ENCODE measurements at regions not wholly inside any gene's neighbourhood (a gene's known extent, or its start where the extent isn't known, plus 50 kb on each side); places are given as distances from the start of the nearest gene placed in this dataset.

DNA sequence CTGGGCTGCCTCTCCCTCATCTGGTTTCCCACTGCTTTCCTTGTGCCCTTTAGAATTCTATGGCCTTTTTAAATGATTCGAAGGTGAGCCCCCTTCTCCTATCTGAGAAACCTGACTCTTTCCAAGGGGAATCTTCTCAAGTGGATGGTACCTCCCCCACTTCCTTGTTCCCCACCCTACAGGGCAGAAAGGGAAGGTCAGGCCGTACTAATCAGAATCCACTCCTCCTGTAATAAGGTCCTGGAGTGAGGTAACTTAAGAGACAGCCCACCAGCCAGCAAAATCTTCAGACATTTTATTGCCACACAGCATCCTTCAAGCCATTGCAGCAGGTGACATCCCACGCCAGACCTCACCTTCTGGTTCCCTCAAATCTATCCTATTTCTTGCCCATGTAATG lies 84.5 kb downstream of the MINAR1 start:
- no peaks in the 10 kb centered on the region for H3K36me3 ChIP-seq (ENCODE audit: insufficient read depth, low read length)
- no peak overlapping the region for H3K9ac ChIP-seq (ENCODE audit: low read length)
- H3K27me3 Mint-ChIP-seq (ENCODE audit: low read depth, unreplicated experiment): peaks cover 3% of the 10 kb centered on the region
- no peaks in the 10 kb centered on the region for H3K36me3 Mint-ChIP-seq (ENCODE audit: low read depth, unreplicated experiment)
- no peak overlapping the region for H2AFZ ChIP-seq (ENCODE audit: low read depth, low read length)
- DNase-seq (ENCODE audit: low read depth) (no peak), FAIRE-seq (no peak)
- no peaks in the 10 kb centered on the region for H3K79me2 ChIP-seq (ENCODE audit: insufficient read depth, low read length)
- TF ChIP-seq EZH2 (IDR thresholded peaks at IDR 0.05; ENCODE audit: insufficient read depth, low read length): no peak
- no peak overlapping the region for H3K27ac ChIP-seq (ENCODE audit: low read depth, low read length)
- peaks cover 4% of the 10 kb centered on the region for H3K4me1 Mint-ChIP-seq (ENCODE audit: low read depth, unreplicated experiment)
- no peaks in the 10 kb centered on the region for H3K9me3 ChIP-seq (ENCODE audit: insufficient read depth, low read depth, low read length)
- no peak overlapping the region for H3K4me2 ChIP-seq (ENCODE audit: low read length)
- no peak overlapping the region for H3K4me3 ChIP-seq (ENCODE audit: insufficient read depth, low read depth, low read length)
- peaks cover 6% of the 10 kb centered on the region for H3K9me3 Mint-ChIP-seq (ENCODE audit: unreplicated experiment)
- H3K27me3 ChIP-seq (ENCODE audit: insufficient read depth, low read length): no peaks in the 10 kb centered on the region
- H3K4me3 Mint-ChIP-seq (ENCODE audit: unreplicated experiment): no peak overlapping the region
- no peak overlapping the region for H3K27ac Mint-ChIP-seq (ENCODE audit: unreplicated experiment)
- H3K4me1 ChIP-seq (ENCODE audit: insufficient read depth, low read length): no peaks in the 10 kb centered on the region
- no peaks in the 10 kb centered on the region for H4K20me1 ChIP-seq (ENCODE audit: insufficient read depth, low read length)

DNA sequence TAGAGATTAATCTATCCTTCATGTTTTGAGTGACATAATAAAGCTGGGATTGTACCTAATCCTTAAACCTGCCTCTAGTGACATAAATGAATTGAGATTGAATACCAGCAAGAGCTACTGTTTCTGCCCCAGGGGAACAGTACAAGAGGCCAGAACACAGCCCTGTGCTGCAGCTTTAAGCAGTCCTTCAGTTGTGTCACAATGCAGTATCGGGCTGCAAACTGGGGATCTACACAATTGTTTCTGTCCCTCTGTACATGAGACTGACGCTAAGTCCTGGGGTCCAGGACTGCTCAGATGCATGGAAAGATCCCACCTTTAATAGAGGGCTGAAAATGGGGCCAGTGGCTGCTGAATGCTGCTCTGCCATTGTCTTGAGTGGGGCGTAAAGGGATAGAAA lies 87.5 kb downstream of the MINAR1 start:
- Histone ChIP-seq H3K27me3 (ENCODE audit: insufficient read depth, low read length) (no peaks in the 10 kb centered on the region), H3K79me2 (ENCODE audit: insufficient read depth, low read length) (no peaks in the 10 kb centered on the region), H4K20me1 (ENCODE audit: insufficient read depth, low read length) (no peaks in the 10 kb centered on the region), H3K4me1 (ENCODE audit: insufficient read depth, low read length) (no peaks in the 10 kb centered on the region), H3K36me3 (ENCODE audit: insufficient read depth, low read length) (no peaks in the 10 kb centered on the region), H3K4me2 (ENCODE audit: low read length) (no peak overlapping the region), H3K4me3 (ENCODE audit: insufficient read depth, low read depth, low read length) (no peak overlapping the region), H3K9ac (ENCODE audit: low read length) (no peak overlapping the region), H3K9me3 (ENCODE audit: insufficient read depth, low read depth, low read length) (no peaks in the 10 kb centered on the region), H3K27ac (ENCODE audit: low read depth, low read length) (no peak overlapping the region), H2AFZ (ENCODE audit: low read depth, low read length) (no peak overlapping the region)
- no peak overlapping the region for H3K4me3 Mint-ChIP-seq (ENCODE audit: unreplicated experiment)
- H3K9me3 Mint-ChIP-seq (ENCODE audit: unreplicated experiment): peaks cover 9% of the 10 kb centered on the region
- TF ChIP-seq, protein P1, sequence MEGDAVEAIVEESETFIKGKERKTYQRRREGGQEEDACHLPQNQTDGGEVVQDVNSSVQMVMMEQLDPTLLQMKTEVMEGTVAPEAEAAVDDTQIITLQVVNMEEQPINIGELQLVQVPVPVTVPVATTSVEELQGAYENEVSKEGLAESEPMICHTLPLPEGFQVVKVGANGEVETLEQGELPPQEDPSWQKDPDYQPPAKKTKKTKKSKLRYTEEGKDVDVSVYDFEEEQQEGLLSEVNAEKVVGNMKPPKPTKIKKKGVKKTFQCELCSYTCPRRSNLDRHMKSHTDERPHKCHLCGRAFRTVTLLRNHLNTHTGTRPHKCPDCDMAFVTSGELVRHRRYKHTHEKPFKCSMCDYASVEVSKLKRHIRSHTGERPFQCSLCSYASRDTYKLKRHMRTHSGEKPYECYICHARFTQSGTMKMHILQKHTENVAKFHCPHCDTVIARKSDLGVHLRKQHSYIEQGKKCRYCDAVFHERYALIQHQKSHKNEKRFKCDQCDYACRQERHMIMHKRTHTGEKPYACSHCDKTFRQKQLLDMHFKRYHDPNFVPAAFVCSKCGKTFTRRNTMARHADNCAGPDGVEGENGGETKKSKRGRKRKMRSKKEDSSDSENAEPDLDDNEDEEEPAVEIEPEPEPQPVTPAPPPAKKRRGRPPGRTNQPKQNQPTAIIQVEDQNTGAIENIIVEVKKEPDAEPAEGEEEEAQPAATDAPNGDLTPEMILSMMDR (IDR thresholded peaks at IDR 0.05; ENCODE audit: insufficient read depth, low read depth, low read length): no peak
- TF ChIP-seq EZH2 (IDR thresholded peaks at IDR 0.05; ENCODE audit: insufficient read depth, low read length): no peak
- DNase-seq (ENCODE audit: low read depth) (no peak), FAIRE-seq (no peak)
- peaks cover 12% of the 10 kb centered on the region for H3K4me1 Mint-ChIP-seq (ENCODE audit: low read depth, unreplicated experiment)
- H3K27ac Mint-ChIP-seq (ENCODE audit: unreplicated experiment): no peak overlapping the region
- peaks cover 3% of the 10 kb centered on the region for H3K27me3 Mint-ChIP-seq (ENCODE audit: low read depth, unreplicated experiment)
- H3K36me3 Mint-ChIP-seq (ENCODE audit: low read depth, unreplicated experiment): no peaks in the 10 kb centered on the region

DNA sequence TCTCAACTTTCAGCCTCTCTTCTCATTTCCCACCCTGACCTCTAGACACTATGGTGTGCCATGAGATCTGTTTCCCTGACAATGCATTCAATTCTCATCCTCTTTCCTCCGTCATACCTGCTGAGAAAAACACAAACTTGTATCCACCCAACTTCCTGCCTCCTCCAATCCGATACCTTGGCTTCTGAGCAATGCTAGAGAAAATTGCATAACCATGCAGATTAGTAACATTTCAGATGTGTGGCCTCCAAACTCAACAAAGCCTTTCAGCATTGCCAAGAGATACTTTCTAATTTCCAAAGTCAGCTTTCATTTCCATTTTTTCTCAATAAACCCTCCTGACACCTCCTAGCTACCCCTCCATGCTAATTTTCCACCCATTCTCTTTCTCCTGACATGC lies 88.5 kb downstream of the MINAR1 start:
- Histone ChIP-seq H3K9ac (ENCODE audit: low read length) (no peak overlapping the region), H3K4me2 (ENCODE audit: low read length) (no peak overlapping the region), H3K27ac (ENCODE audit: low read depth, low read length) (no peak overlapping the region), H3K36me3 (ENCODE audit: insufficient read depth, low read length) (no peaks in the 10 kb centered on the region), H3K4me3 (ENCODE audit: insufficient read depth, low read depth, low read length) (no peak overlapping the region), H3K27me3 (ENCODE audit: insufficient read depth, low read length) (no peaks in the 10 kb centered on the region), H4K20me1 (ENCODE audit: insufficient read depth, low read length) (no peaks in the 10 kb centered on the region), H3K9me3 (ENCODE audit: insufficient read depth, low read depth, low read length) (no peaks in the 10 kb centered on the region), H2AFZ (ENCODE audit: low read depth, low read length) (no peak overlapping the region), H3K79me2 (ENCODE audit: insufficient read depth, low read length) (no peaks in the 10 kb centered on the region), H3K4me1 (ENCODE audit: insufficient read depth, low read length) (no peaks in the 10 kb centered on the region)
- H3K27ac Mint-ChIP-seq (ENCODE audit: unreplicated experiment): no peak overlapping the region
- FAIRE-seq (no peak), DNase-seq (ENCODE audit: low read depth) (no peak)
- peaks cover 12% of the 10 kb centered on the region for H3K4me1 Mint-ChIP-seq (ENCODE audit: low read depth, unreplicated experiment)
- no peaks in the 10 kb centered on the region for H3K36me3 Mint-ChIP-seq (ENCODE audit: low read depth, unreplicated experiment)
- TF ChIP-seq EZH2 (IDR thresholded peaks at IDR 0.05; ENCODE audit: insufficient read depth, low read length): no peak
- TF ChIP-seq, protein P1 (IDR thresholded peaks at IDR 0.05; ENCODE audit: insufficient read depth, low read depth, low read length): no peak
- peaks cover 9% of the 10 kb centered on the region for H3K9me3 Mint-ChIP-seq (ENCODE audit: unreplicated experiment)
- no peak overlapping the region for H3K4me3 Mint-ChIP-seq (ENCODE audit: unreplicated experiment)
- H3K27me3 Mint-ChIP-seq (ENCODE audit: low read depth, unreplicated experiment): peaks cover 3% of the 10 kb centered on the region
